Astrocyte of the hippocampus (primary cell): ENCODE measurements at regions not wholly inside any gene's neighbourhood (a gene's known extent, or its start where the extent isn't known, plus 50 kb on each side); places are given as distances from the start of the nearest gene placed in this dataset.
"Not testable (repeated sequence)": the region's sequence is repeated elsewhere in the genome, so short reads cannot be mapped to it uniquely, and the experiment has no call there.

Source experiments
- DNase-seq: peaks from one replicate; pipeline ENCODE4 v3.0.0; 2011; ENCODE audit warnings: low read depth, low spot score

GRCh38 chr15:68482246-68482645 lies 50.3 kb upstream of the ITGA11 start:
- no peak for DNase-seq

- DNase-seq = no peak
These were observed 51.2 kb upstream of the ITGA11 start for GRCh38 chr15:68483165-68483564.

- DNase-seq = no peak
These were observed 52.3 kb upstream of the ITGA11 start for GRCh38 chr15:68484220-68484619.

GRCh38 chr15:68484696-68485400 lies 52.9 kb upstream of the ITGA11 start:
- peak; percentile 93 for DNase-seq

GRCh38 chr15:68485721-68486360 lies 53.9 kb upstream of the ITGA11 start:
- no peak for DNase-seq

- DNase-seq = peak; percentile 61
These were observed 55.3 kb upstream of the ITGA11 start for GRCh38 chr15:68487087-68487843.

GRCh38 chr15:68488290-68488689 lies 56.3 kb upstream of the ITGA11 start:
- DNase-seq = no peak

- peak; percentile 57 for DNase-seq
These were observed 57.0 kb upstream of the ITGA11 start for GRCh38 chr15:68488966-68489365.

- DNase-seq = peak; percentile 57
These were observed 57.5 kb upstream of the ITGA11 start for GRCh38 chr15:68489421-68489820.

- no peak for DNase-seq
These were observed 59.6 kb upstream of the ITGA11 start for GRCh38 chr15:68491415-68492106.

- peak; percentile 55 for DNase-seq
These were observed 60.9 kb upstream of the ITGA11 start for GRCh38 chr15:68492855-68493254.

- no peak for DNase-seq
These were observed 61.7 kb upstream of the ITGA11 start for GRCh38 chr15:68493629-68494028.

- no peak for DNase-seq
These were observed 62.7 kb upstream of the ITGA11 start for GRCh38 chr15:68494573-68495110.

- no peak for DNase-seq
These were observed 63.4 kb upstream of the ITGA11 start for GRCh38 chr15:68495221-68495950.

GRCh38 chr15:68495981-68496705 lies 64.2 kb upstream of the ITGA11 start:
- no peak for DNase-seq

GRCh38 chr15:68496751-68497150 lies 64.8 kb upstream of the ITGA11 start:
- DNase-seq = not testable (repeated sequence)

GRCh38 chr15:68497206-68497910 lies 65.4 kb upstream of the ITGA11 start:
- peak; percentile 78 for DNase-seq

- no peak for DNase-seq
These were observed 66.1 kb upstream of the ITGA11 start for GRCh38 chr15:68498076-68498475.

GRCh38 chr15:68499620-68500312 lies 67.8 kb upstream of the ITGA11 start:
- DNase-seq = no peak
